Thyroid gland (tissue), 4 donors: ENCODE measurements at regions not wholly inside any gene's neighbourhood (a gene's known extent, or its start where the extent isn't known, plus 50 kb on each side); places are given as distances from the start of the nearest gene placed in this dataset.

ENCODE experiments used
- DNase-seq, 2 donors: peaks; one replicate each; pipeline ENCODE4 v3.0.0-alpha.2; 2019
- H3K27ac ChIP-seq, 3 donors: fragments of 200-600 bp; sonication (generic); 1 replicate in 2 of 3; 2 replicates in 1 of 3; pipeline ENCODE4 v1.5.1; 2016 to 2019; ENCODE audit warnings: mild to moderate bottlenecking in 1 of 3, moderate library complexity in 1 of 3
- H3K27me3 ChIP-seq: fragments of 200-600 bp; sonication (generic); one replicate; pipeline ENCODE4 v1.5.1; 2019
- H3K36me3 ChIP-seq, 2 donors: fragments of 200-600 bp; sonication (generic); one replicate each; pipeline ENCODE4 v1.5.1; 2016 to 2019
- H3K4me1 ChIP-seq, 2 donors: fragments of 200-600 bp; sonication (generic); one replicate each; pipeline ENCODE4 v1.5.1; 2017 to 2019
- H3K4me3 ChIP-seq, 3 donors: fragments of 200-600 bp; sonication (generic); replicated peaks in 1 of 3; 1 replicate in 2 of 3; 2 replicates in 1 of 3; pipeline ENCODE4 v1.5.1; 2016; ENCODE audit warnings: mild to moderate bottlenecking in 1 of 3
- H3K9me3 ChIP-seq: fragments of 200-600 bp; sonication (generic); one replicate; pipeline ENCODE4 v1.5.1; 2017
- CTCF ChIP-seq, 6 experiments: fragments of 200-600 bp in 3 of 6; fragments of 450-650 bp in 3 of 6; sonication (generic) in 3 of 6; IDR thresholded peaks; one replicate each; pipeline ENCODE4 v1.5.1; 2016 to 2019; ENCODE audit warnings: antibody characterized with exemption in 6 of 6, mild to moderate bottlenecking in 2 of 6, inconsistent platforms in 1 of 6, moderate library complexity in 1 of 6
- POLR2A ChIP-seq, 2 donors: fragments of 450-650 bp; IDR thresholded peaks; one replicate each; pipeline ENCODE4 v1.6.1; 2017; ENCODE audit warnings: antibody characterized with exemption in 2 of 2, mild to moderate bottlenecking in 2 of 2, moderate library complexity in 1 of 2
- WGBS, 2 donors: methylation state at CpG; one replicate each; pipeline ENCODE4 v1.1.5; 2017; 5-methylcytosine and 5-hydroxymethylcytosine counted together
- intact Hi-C: fragments of 100-400 bp; cut with DNase I; formaldehyde crosslinking; loops from one replicate; pipeline ENCODE4 v1.15.1; 2023

GRCh38 chr3:153338487-153338886 is 176.5 kb downstream of the RAP2B start:
- Histone ChIP-seq H3K27me3 (no peaks in the 10 kb centered on the region), H3K36me3 (no peaks in the 10 kb centered on the region), H3K4me1 (peaks cover 8 to 12% of the 10 kb centered on the region in 2 donors), H3K27ac (no peak overlapping the region), H3K4me3 (no peak overlapping the region), H3K9me3 (no peaks in the 10 kb centered on the region)
- intact Hi-C loops, result no loop called here
- 68 to 89% methylated on average over 3 of the region's 3 CpGs for WGBS, 2 donors
- TF ChIP-seq POLR2A (IDR thresholded peaks at IDR 0.05) (no peak), CTCF (IDR thresholded peaks at IDR 0.05) (no peak)
- DNase-seq, result no peak

- intact Hi-C loops, result no loop called here
- H3K9me3 ChIP-seq, result no peaks in the 10 kb centered on the region
- DNase-seq, result no peak
- no peaks in the 10 kb centered on the region for H3K27me3 ChIP-seq
- no peak overlapping the region for H3K4me3 ChIP-seq
- no peaks in the 10 kb centered on the region for H3K36me3 ChIP-seq
- peaks cover 8 to 14% of the 10 kb centered on the region in 2 donors for H3K4me1 ChIP-seq
- no peak for TF ChIP-seq CTCF (IDR thresholded peaks at IDR 0.05)
- TF ChIP-seq POLR2A (IDR thresholded peaks at IDR 0.05), result no peak
- H3K27ac ChIP-seq, result no peak overlapping the region
Measured at GRCh38 chr3:153339065-153339464, 177.0 kb downstream of the RAP2B start.

GRCh38 chr3:153343988-153344782 is 182.2 kb downstream of the RAP2B start:
- H3K9me3 ChIP-seq, result no peaks in the 10 kb centered on the region
- no peaks in the 10 kb centered on the region for H3K36me3 ChIP-seq
- DNase-seq, result no peak
- TF ChIP-seq CTCF (IDR thresholded peaks at IDR 0.05) (no peak), POLR2A (IDR thresholded peaks at IDR 0.05) (no peak)
- H3K4me1 ChIP-seq, result peaks cover 8 to 14% of the 10 kb centered on the region in 2 donors
- no peak overlapping the region for H3K27ac ChIP-seq
- H3K4me3 ChIP-seq, result no peak overlapping the region
- H3K27me3 ChIP-seq, result no peaks in the 10 kb centered on the region
- intact Hi-C loops, result no loop called here
- WGBS, 2 donors, result 79 to 81% methylated on average over 3 of the region's 3 CpGs

GRCh38 chr3:153348457-153349107 is 186.6 kb downstream of the RAP2B start:
- Histone ChIP-seq H3K4me1 (peaks cover 0 to 1% of the 10 kb centered on the region in 2 donors), H3K27me3 (no peaks in the 10 kb centered on the region), H3K9me3 (no peaks in the 10 kb centered on the region), H3K27ac (no peak overlapping the region), H3K36me3 (no peaks in the 10 kb centered on the region), H3K4me3 (no peak overlapping the region)
- TF ChIP-seq CTCF (IDR thresholded peaks at IDR 0.05) (no peak), POLR2A (IDR thresholded peaks at IDR 0.05) (no peak)
- 56 to 59% methylated on average over 2 of the region's 2 CpGs for WGBS, 2 donors
- DNase-seq, result no peak
- intact Hi-C loops, result no loop called here

- DNase-seq, result no peak
- TF ChIP-seq CTCF (IDR thresholded peaks at IDR 0.05), result no peak
- no peak for TF ChIP-seq POLR2A (IDR thresholded peaks at IDR 0.05)
- no peaks in the 10 kb centered on the region for H3K9me3 ChIP-seq
- H3K27me3 ChIP-seq, result no peaks in the 10 kb centered on the region
- no peaks in the 10 kb centered on the region for H3K4me1 ChIP-seq
- H3K36me3 ChIP-seq, result no peaks in the 10 kb centered on the region
- H3K27ac ChIP-seq, result no peak overlapping the region
- intact Hi-C loops, result no loop called here
- 96 to 98% methylated on average over 1 of the region's 1 CpG for WGBS, 2 donors
- H3K4me3 ChIP-seq, result no peak overlapping the region
Measured at GRCh38 chr3:153349108-153349499, 187.1 kb downstream of the RAP2B start.
